SKM-1 treated with dmso at 0.1 percent for 144 hours (cell line): ENCODE measurements at regions not wholly inside any gene's neighbourhood (a gene's known extent, or its start where the extent isn't known, plus 50 kb on each side); places are given as distances from the start of the nearest gene placed in this dataset.

Experiments
- DNase-seq: peaks from one replicate; lab custom pipeline; 2025; ENCODE audit not compliant: unreplicated experiment; lab: John Stamatoyannopoulos, UW

GRCh38 chr3:10555263-10555662, 49.9 kb upstream of the ATP2B2 start:
- no peak for DNase-seq

GRCh38 chr3:10556312-10556711, 50.9 kb upstream of the ATP2B2 start:
- DNase-seq: no peak

- DNase-seq: no peak
These were observed 51.9 kb upstream of the ATP2B2 start for GRCh38 chr3:10557250-10557649.

- no peak for DNase-seq
These were observed 52.5 kb upstream of the ATP2B2 start for GRCh38 chr3:10557781-10558373.

- DNase-seq: no peak
These were observed 53.4 kb upstream of the ATP2B2 start for GRCh38 chr3:10558736-10559135.

GRCh38 chr3:10560060-10560861, 54.9 kb upstream of the ATP2B2 start:
- DNase-seq: no peak

- DNase-seq: no peak
These were observed 56.0 kb upstream of the ATP2B2 start for GRCh38 chr3:10561162-10561945.

- DNase-seq: no peak
These were observed 56.7 kb upstream of the ATP2B2 start for GRCh38 chr3:10561946-10562560.

GRCh38 chr3:10563396-10563795, 58.0 kb upstream of the ATP2B2 start:
- no peak for DNase-seq

- no peak for DNase-seq
These were observed 60.4 kb upstream of the ATP2B2 start for GRCh38 chr3:10565814-10566213.

- DNase-seq: no peak
These were observed 61.1 kb upstream of the ATP2B2 start for GRCh38 chr3:10566451-10566850.

GRCh38 chr3:10568549-10568948, 63.2 kb upstream of the ATP2B2 start:
- DNase-seq: no peak

- DNase-seq: no peak
These were observed 65.0 kb upstream of the ATP2B2 start for GRCh38 chr3:10570196-10570946.

GRCh38 chr3:10574101-10574620, 68.8 kb upstream of the ATP2B2 start:
- no peak for DNase-seq

- no peak for DNase-seq
These were observed 70.3 kb upstream of the ATP2B2 start for GRCh38 chr3:10575601-10576160.

- DNase-seq: no peak
These were observed 72.1 kb upstream of the ATP2B2 start for GRCh38 chr3:10577486-10577885.

GRCh38 chr3:10580426-10580825, 75.0 kb upstream of the ATP2B2 start:
- DNase-seq: no peak

- DNase-seq: no peak
These were observed 75.9 kb upstream of the ATP2B2 start for GRCh38 chr3:10581251-10581650.

- DNase-seq: no peak
These were observed 76.3 kb upstream of the ATP2B2 start for GRCh38 chr3:10581716-10582115.

- no peak for DNase-seq
These were observed 77.3 kb upstream of the ATP2B2 start for GRCh38 chr3:10582733-10583132.
